ENCODE measurements at regions not wholly inside any gene's neighbourhood (a gene's known extent, or its start where the extent isn't known, plus 50 kb on each side); places are given as distances from the start of the nearest gene placed in this dataset.

DNA sequence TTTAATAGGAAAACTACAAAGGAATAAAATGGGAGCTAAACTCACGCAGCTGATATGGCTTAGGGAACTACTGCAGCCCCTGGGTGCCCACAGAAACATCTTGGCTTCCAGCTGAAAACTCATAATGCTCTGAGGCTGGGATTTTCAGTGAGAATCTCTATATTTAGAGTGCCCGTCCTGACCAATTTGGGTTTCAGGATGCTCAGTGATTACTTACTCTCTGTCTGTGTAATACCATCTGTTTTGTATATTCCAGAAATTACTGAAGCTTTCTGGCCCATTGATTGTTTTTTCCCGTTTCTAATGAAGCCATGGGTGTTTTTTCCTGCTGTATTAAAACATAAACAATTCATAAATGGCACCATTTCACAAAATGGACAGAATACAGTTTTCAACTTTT, 50.6 kb upstream of the ZNF385D start:
- no peak overlapping the region for H3K4me3 ChIP-seq (ENCODE audit: low read length)
- peaks cover 6% of the 10 kb centered on the region for H3K9me3 ChIP-seq (ENCODE audit: insufficient read depth, low read depth, low read length)
- H3K27ac ChIP-seq (ENCODE audit: low read length): no peak overlapping the region
- H3K9ac ChIP-seq (ENCODE audit: low read depth, low read length): no peak overlapping the region
- no peaks in the 10 kb centered on the region for H3K4me1 ChIP-seq (ENCODE audit: insufficient read depth, low read length)
- no peaks in the 10 kb centered on the region for H3K36me3 ChIP-seq (ENCODE audit: insufficient read depth, low read depth, low read length)
- H3K27me3 ChIP-seq (ENCODE audit: insufficient read depth, low read length): no peaks in the 10 kb centered on the region

DNA sequence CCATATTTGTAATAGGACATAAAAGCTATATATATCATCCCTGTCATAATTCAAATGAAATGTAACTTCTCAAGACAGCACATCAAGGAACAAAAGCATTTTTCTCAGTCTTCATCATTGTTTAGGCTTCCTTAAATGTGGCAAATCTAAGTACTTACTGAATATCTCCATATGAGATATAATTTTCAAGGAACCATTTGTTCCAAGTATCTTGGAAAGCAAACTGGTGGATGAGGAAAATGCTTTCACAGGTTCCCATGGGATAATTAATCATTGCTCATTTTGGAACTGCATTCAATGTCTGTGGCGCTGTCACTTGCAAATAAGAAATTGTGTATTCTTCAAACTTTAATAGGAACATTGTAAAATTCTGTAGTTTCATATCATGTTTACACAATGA, 52.6 kb upstream of the ZNF385D start:
- peaks cover 6% of the 10 kb centered on the region for H3K9me3 ChIP-seq (ENCODE audit: insufficient read depth, low read depth, low read length)
- H3K9ac ChIP-seq (ENCODE audit: low read depth, low read length): no peak overlapping the region
- no peak overlapping the region for H3K4me3 ChIP-seq (ENCODE audit: low read length)
- no peak overlapping the region for H3K27ac ChIP-seq (ENCODE audit: low read length)
- no peaks in the 10 kb centered on the region for H3K4me1 ChIP-seq (ENCODE audit: insufficient read depth, low read length)
- H3K27me3 ChIP-seq (ENCODE audit: insufficient read depth, low read length): no peaks in the 10 kb centered on the region
- H3K36me3 ChIP-seq (ENCODE audit: insufficient read depth, low read depth, low read length): no peaks in the 10 kb centered on the region

DNA sequence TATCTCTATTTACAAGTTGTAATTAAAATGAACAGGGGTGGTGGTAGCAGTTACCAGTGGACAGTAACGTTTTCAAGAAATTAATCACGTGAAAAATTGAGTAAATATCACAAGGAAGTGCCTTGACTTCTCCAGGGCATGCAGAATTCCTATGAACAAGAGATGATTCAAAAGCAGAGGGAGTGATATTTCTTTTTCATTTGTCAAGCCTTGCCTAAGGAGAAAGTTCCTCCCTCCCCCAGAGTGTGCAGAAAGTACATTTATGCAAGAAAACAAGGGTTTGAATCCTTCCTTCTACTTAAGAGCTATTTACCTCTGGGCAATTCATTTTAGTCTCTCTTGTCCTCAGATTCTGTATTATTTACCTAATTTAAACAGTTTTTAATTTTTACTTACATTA, 53.3 kb upstream of the ZNF385D start:
- no peaks in the 10 kb centered on the region for H3K27me3 ChIP-seq (ENCODE audit: insufficient read depth, low read length)
- H3K27ac ChIP-seq (ENCODE audit: low read length): no peak overlapping the region
- H3K4me1 ChIP-seq (ENCODE audit: insufficient read depth, low read length): no peaks in the 10 kb centered on the region
- H3K4me3 ChIP-seq (ENCODE audit: low read length): no peak overlapping the region
- no peaks in the 10 kb centered on the region for H3K36me3 ChIP-seq (ENCODE audit: insufficient read depth, low read depth, low read length)
- peaks cover 6% of the 10 kb centered on the region for H3K9me3 ChIP-seq (ENCODE audit: insufficient read depth, low read depth, low read length)
- H3K9ac ChIP-seq (ENCODE audit: low read depth, low read length): no peak overlapping the region

DNA sequence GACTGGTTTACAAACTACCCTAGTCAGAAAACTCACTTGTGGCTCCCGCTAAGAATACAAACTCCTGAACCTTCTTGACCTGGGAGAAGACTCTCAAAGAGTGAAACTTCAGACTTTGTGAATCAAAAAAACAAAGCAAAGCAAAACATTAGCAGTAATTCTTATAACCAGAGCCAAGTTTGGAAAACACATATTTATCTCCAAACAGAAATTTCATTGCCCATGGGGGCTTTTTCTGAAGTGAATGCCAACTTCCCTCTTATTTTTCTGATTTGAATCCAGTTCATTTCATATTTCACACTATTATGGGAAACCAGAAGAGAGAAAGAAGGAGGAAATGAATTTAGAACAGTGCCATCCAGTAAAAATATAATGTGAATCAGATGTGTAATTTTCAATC, 55.7 kb upstream of the ZNF385D start:
- Histone ChIP-seq H3K4me3 (ENCODE audit: low read length) (no peak overlapping the region), H3K27me3 (ENCODE audit: insufficient read depth, low read length) (no peaks in the 10 kb centered on the region), H3K27ac (ENCODE audit: low read length) (no peak overlapping the region), H3K4me1 (ENCODE audit: insufficient read depth, low read length) (no peaks in the 10 kb centered on the region), H3K36me3 (ENCODE audit: insufficient read depth, low read depth, low read length) (no peaks in the 10 kb centered on the region), H3K9me3 (ENCODE audit: insufficient read depth, low read depth, low read length) (no peaks in the 10 kb centered on the region), H3K9ac (ENCODE audit: low read depth, low read length) (no peak overlapping the region)

DNA sequence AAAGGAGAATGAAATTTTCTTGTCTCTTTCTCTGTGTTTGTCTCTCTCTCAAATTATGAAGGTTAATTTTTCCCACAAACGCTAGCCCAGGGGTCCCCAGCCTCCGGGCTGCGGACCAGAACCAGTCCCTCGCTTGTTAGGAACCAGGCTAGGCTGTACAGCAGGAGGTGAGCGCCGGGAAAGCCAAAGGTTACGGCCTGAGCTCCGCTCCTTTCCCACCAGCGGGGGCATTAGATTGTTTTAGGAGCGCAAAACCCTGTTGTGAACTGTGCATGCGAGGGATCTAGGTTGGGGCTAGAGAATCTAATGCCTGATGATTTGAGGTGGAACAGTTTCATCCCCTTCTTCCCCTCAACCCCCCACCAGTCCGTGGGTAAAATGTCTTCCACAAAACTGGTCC, 74.7 kb upstream of the ZNF385D start:
- H3K4me3 ChIP-seq (ENCODE audit: low read length): no peak overlapping the region
- H3K4me1 ChIP-seq (ENCODE audit: insufficient read depth, low read length): no peaks in the 10 kb centered on the region
- no peak overlapping the region for H3K27ac ChIP-seq (ENCODE audit: low read length)
- no peak overlapping the region for H3K9ac ChIP-seq (ENCODE audit: low read depth, low read length)
- H3K36me3 ChIP-seq (ENCODE audit: insufficient read depth, low read depth, low read length): no peaks in the 10 kb centered on the region
- no peaks in the 10 kb centered on the region for H3K27me3 ChIP-seq (ENCODE audit: insufficient read depth, low read length)
- no peaks in the 10 kb centered on the region for H3K9me3 ChIP-seq (ENCODE audit: insufficient read depth, low read depth, low read length)

DNA sequence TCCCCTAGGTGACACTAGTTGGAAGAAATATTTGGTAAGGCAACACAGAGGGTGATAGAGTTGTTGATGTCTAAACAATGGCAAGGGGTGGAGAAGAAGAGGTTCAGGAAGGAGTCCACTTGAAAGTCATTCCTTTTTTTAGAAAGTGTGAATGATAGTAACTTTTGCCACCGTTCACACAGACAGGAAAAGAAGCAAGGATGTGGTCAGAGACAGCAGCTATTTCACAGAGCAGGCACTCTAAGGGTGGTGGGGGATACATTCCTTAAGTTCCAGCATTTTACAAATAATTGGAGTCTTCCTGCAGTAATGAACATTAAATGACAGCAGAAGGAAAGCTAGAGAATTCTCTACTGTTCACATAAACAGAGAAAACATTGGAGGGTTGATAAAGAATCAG, 75.4 kb upstream of the ZNF385D start:
- H3K4me3 ChIP-seq (ENCODE audit: low read length): no peak overlapping the region
- H3K27ac ChIP-seq (ENCODE audit: low read length): no peak overlapping the region
- H3K4me1 ChIP-seq (ENCODE audit: insufficient read depth, low read length): no peaks in the 10 kb centered on the region
- no peak overlapping the region for H3K9ac ChIP-seq (ENCODE audit: low read depth, low read length)
- no peaks in the 10 kb centered on the region for H3K36me3 ChIP-seq (ENCODE audit: insufficient read depth, low read depth, low read length)
- H3K27me3 ChIP-seq (ENCODE audit: insufficient read depth, low read length): no peaks in the 10 kb centered on the region
- H3K9me3 ChIP-seq (ENCODE audit: insufficient read depth, low read depth, low read length): no peaks in the 10 kb centered on the region

DNA sequence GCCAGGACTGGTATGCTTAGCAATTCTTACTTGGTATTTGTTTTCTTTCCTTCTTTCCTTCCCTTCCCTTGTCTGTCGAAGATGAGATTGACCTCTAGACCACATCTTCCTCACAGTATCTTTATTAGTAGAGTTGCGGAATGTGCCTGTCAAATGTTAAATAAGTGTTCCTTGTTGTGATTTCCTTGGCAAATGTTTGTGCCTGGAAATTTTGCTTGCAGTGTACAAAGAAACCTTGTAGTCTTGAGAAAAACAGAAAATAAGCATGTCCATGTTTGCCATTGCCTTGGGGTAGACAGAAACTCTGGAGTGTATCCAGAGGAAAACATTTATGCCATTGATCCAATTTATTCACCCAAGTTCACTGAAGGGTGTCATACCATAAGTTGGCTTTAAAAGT, 79.5 kb upstream of the ZNF385D start:
- Histone ChIP-seq H3K9ac (ENCODE audit: low read depth, low read length) (no peak overlapping the region), H3K4me3 (ENCODE audit: low read length) (no peak overlapping the region), H3K27ac (ENCODE audit: low read length) (no peak overlapping the region), H3K27me3 (ENCODE audit: insufficient read depth, low read length) (no peaks in the 10 kb centered on the region), H3K4me1 (ENCODE audit: insufficient read depth, low read length) (no peaks in the 10 kb centered on the region), H3K36me3 (ENCODE audit: insufficient read depth, low read depth, low read length) (no peaks in the 10 kb centered on the region), H3K9me3 (ENCODE audit: insufficient read depth, low read depth, low read length) (no peaks in the 10 kb centered on the region)

DNA sequence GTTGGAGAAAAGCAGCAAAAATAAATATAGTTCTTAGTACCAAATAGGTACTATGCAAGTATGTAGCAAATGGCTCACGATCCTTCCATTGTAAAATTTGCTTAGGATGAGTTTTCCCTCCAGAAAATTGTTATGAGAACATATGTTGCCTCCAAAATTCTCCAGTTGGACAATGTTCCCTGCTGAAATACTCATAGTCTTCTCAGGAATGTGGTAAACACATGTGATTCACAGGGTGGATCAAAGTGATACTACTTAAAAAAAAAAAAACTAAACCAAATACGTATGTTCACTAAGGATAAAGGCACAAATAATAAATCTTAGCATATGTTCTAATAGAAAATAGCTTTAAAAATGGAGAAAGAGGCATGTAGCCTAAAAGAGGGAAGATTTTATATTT, 84.3 kb upstream of the ZNF385D start:
- no peak overlapping the region for H3K27ac ChIP-seq (ENCODE audit: low read length)

DNA sequence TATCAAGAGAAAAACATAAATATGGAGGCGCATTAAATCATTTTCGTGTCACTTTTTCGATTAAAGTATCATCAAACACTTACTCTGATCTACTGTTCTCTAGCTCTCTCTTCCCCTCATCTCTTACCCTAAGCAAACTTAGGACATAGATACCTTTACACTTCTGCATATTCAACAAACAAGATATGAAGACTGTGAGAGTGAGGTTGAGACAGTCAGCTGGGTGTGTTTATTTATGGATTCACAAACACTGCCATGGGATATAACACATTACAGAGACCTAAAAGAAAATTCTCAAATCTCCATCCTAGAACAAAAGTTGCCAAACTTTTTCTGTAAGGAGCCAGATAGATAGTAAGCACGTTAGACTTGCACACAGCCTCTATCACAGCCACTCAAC, 85.2 kb upstream of the ZNF385D start:
- no peaks in the 10 kb centered on the region for H3K4me1 ChIP-seq (ENCODE audit: insufficient read depth, low read length)
- H3K9me3 ChIP-seq (ENCODE audit: insufficient read depth, low read depth, low read length): no peaks in the 10 kb centered on the region
- no peaks in the 10 kb centered on the region for H3K36me3 ChIP-seq (ENCODE audit: insufficient read depth, low read depth, low read length)
- no peak overlapping the region for H3K27ac ChIP-seq (ENCODE audit: low read length)
- H3K27me3 ChIP-seq (ENCODE audit: insufficient read depth, low read length): no peaks in the 10 kb centered on the region
- H3K4me3 ChIP-seq (ENCODE audit: low read length): no peak overlapping the region
- no peak overlapping the region for H3K9ac ChIP-seq (ENCODE audit: low read depth, low read length)

More for the DNA sequence above, 84.3 kb upstream of the ZNF385D start:
- Histone ChIP-seq H3K27me3 (ENCODE audit: insufficient read depth, low read length) (no peaks in the 10 kb centered on the region), H3K9ac (ENCODE audit: low read depth, low read length) (no peak overlapping the region), H3K36me3 (ENCODE audit: insufficient read depth, low read depth, low read length) (no peaks in the 10 kb centered on the region), H3K4me3 (ENCODE audit: low read length) (no peak overlapping the region), H3K4me1 (ENCODE audit: insufficient read depth, low read length) (no peaks in the 10 kb centered on the region), H3K9me3 (ENCODE audit: insufficient read depth, low read depth, low read length) (no peaks in the 10 kb centered on the region)

DNA sequence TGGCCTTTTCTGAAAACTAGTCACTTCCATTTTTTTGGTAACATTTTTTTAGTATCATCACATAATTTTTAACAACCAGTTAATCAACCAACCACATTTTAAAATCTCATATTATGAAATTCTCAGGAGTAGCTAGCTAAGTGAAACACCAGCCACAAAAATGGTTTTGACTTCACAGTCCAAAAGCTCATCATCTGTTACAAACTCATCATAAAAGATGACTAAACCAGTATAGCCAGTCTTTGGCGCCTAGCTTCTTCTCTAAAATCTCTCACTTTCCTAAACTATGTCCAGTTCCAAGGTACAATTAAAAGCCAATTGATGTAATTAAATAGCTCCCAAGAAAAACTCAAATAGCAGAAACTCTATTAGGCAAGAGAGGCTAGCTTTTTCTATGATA, 88.2 kb upstream of the ZNF385D start:
- Histone ChIP-seq H3K4me1 (ENCODE audit: insufficient read depth, low read length) (no peaks in the 10 kb centered on the region), H3K27me3 (ENCODE audit: insufficient read depth, low read length) (no peaks in the 10 kb centered on the region), H3K27ac (ENCODE audit: low read length) (no peak overlapping the region), H3K36me3 (ENCODE audit: insufficient read depth, low read depth, low read length) (no peaks in the 10 kb centered on the region), H3K9me3 (ENCODE audit: insufficient read depth, low read depth, low read length) (no peaks in the 10 kb centered on the region), H3K9ac (ENCODE audit: low read depth, low read length) (no peak overlapping the region), H3K4me3 (ENCODE audit: low read length) (no peak overlapping the region)

DNA sequence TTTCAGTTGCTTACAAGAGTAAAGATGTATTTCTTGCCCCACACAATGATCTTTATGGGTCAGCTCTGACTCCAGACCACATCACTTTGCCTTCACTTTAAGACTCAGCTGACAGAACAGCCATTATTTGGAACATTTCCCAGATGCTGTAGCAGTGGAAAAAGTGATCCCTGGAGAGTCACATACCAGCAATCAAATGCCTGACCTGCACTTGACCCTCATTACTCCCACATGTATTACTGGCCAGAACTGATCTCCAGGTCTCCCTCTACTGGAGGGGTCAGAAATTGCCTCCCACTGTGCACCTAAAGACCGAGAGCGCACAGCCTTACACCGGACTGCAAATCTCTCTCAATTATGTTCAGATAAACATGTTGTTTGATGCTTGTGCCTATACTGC, 88.6 kb upstream of the ZNF385D start:
- no peaks in the 10 kb centered on the region for H3K9me3 ChIP-seq (ENCODE audit: insufficient read depth, low read depth, low read length)
- H3K9ac ChIP-seq (ENCODE audit: low read depth, low read length): no peak overlapping the region
- H3K4me3 ChIP-seq (ENCODE audit: low read length): no peak overlapping the region
- H3K4me1 ChIP-seq (ENCODE audit: insufficient read depth, low read length): no peaks in the 10 kb centered on the region
- no peaks in the 10 kb centered on the region for H3K27me3 ChIP-seq (ENCODE audit: insufficient read depth, low read length)
- H3K36me3 ChIP-seq (ENCODE audit: insufficient read depth, low read depth, low read length): no peaks in the 10 kb centered on the region
- no peak overlapping the region for H3K27ac ChIP-seq (ENCODE audit: low read length)

DNA sequence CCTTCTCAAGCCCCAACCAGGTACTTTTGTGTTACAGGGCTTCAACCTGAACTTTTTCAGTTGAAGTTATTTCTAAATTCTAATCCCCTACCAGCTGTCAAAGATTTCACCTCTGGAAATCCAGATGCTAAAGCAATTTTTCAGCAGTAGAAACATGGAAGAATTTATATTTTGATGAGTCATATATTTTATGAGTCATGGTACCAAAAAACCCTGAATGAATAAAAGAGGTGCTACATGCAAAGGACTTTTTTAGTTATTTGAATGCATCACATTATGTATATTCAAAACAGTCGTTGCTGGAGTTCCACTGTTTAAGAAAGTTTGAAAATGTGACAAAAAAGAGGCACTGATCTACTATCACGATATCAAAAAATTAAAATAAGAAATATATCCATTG, 96.0 kb upstream of the ZNF385D start:
- Histone ChIP-seq H3K27ac (ENCODE audit: low read length) (no peak overlapping the region), H3K27me3 (ENCODE audit: insufficient read depth, low read length) (no peaks in the 10 kb centered on the region), H3K4me1 (ENCODE audit: insufficient read depth, low read length) (no peaks in the 10 kb centered on the region), H3K4me3 (ENCODE audit: low read length) (no peak overlapping the region), H3K36me3 (ENCODE audit: insufficient read depth, low read depth, low read length) (no peaks in the 10 kb centered on the region), H3K9ac (ENCODE audit: low read depth, low read length) (no peak overlapping the region), H3K9me3 (ENCODE audit: insufficient read depth, low read depth, low read length) (no peaks in the 10 kb centered on the region)
